ENCODE measurements at regions not wholly inside any gene's neighbourhood (a gene's known extent, or its start where the extent isn't known, plus 50 kb on each side); places are given as distances from the start of the nearest gene placed in this dataset.
"Not testable (repeated sequence)": the region's sequence is repeated elsewhere in the genome, so short reads cannot be mapped to it uniquely, and the experiment has no call there.

- not testable (repeated sequence) for DNase-seq
- peak; percentile 92 for ATAC-seq
Observed at GRCh38 chr1:206256935-206257334, 53.6 kb downstream of the SRGAP2 start.

DNA sequence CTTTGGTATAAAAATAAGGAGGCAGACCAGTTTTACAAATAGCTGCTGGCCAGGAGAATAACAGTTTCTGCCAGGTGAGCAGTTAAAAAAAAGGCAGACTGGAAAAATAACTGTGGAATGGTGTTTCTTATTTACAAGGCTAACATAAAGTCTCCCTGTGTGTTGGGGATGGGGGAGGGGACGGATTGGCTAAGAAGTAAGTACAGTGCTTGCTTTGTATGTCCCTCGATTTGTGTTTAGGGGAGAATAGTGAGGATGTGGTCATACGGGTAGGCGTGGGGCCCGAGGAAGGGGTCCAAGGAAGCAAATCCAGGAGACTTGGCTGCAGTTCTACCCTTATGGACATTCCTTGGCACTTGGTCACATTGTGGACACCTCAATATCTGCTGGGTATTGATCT lies 58.1 kb downstream of the SRGAP2 start:
- ATAC-seq, DNase-seq: not testable (repeated sequence)

- not testable (repeated sequence) for DNase-seq, ATAC-seq
Observed at GRCh38 chr1:206262424-206262823, 59.1 kb downstream of the SRGAP2 start.

DNA sequence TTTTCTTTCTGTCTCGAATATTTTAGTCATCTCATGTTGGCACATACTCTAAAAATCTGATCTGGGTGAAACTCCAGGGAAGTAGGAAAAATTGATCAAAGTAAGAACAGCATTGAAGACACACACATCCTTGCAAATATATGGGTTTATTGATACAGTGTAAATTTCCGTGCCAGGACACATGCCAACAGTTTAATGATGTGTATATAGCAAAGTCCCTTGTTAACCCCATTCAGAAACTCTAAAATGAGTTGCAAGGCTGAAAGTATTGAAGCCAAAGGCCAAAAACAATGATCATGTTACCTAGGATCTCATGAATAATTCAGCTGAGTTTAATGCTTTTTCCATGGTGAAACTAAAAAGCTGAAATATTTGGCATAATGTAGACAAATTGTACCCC lies 61.6 kb downstream of the SRGAP2 start:
- not testable (repeated sequence) for DNase-seq, ATAC-seq

- ATAC-seq, DNase-seq: not testable (repeated sequence)
Observed at GRCh38 chr1:206271153-206271552, 67.8 kb downstream of the SRGAP2 start.

DNA sequence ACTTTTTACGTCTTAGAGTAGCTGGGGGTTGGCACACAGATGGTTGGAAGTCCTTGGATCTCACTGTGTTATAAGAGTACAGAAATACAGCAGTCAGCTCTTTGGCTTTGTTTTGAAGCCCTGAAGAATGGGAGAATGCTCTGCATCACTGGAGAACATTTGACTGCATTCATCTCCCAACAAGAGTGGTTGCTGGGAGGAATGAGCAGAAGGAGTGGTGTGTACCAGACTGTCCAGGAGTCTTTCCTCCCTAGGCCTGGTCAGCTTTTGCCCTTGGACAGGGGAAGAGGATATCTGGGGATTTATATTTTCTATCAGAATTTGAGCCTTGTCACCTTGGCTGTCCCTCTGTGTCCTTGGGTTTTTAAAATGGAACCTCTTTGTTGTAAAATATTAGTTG lies 69.8 kb downstream of the SRGAP2 start:
- DNase-seq, ATAC-seq: not testable (repeated sequence)

DNA sequence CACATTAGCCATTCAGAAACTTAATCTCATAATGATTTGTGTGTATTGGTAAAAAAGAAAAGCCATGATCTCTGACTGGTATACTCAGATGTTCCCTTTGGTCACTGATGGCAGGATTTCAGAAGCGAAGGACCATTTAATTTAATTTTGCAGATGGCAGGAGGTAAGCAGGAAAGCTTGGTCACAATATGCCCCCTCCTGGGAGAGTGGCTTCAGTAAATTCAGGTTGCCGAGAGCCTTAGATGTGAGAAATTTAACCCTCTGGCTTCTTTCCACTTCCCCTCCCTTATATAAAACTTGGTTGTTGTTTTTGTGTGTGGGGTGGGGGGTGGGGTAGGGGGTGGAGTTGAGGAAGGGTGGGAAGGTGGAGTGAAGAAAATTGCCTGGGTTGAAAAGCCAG lies 72.8 kb downstream of the SRGAP2 start:
- ATAC-seq, DNase-seq: not testable (repeated sequence)

DNA sequence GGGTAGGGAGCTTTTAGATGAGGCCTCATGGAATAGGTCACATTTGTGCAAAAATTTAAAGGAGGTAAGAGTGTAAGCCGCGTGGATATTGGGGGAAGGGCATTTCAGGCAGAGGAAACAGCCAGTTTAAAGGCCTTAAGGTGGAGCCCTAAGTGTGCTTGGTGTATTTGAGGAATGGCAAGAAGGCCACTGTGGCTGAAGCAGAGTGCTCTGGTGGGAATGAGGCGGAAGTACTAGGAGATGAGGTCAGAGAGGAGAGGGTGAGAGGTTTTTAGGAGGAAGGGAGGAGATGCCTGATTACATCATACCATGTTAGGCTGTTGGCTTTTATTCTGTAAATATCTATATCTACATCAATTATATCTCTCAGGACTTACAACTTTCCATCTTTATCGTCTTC lies 75.3 kb downstream of the SRGAP2 start:
- DNase-seq, ATAC-seq: not testable (repeated sequence)

DNA sequence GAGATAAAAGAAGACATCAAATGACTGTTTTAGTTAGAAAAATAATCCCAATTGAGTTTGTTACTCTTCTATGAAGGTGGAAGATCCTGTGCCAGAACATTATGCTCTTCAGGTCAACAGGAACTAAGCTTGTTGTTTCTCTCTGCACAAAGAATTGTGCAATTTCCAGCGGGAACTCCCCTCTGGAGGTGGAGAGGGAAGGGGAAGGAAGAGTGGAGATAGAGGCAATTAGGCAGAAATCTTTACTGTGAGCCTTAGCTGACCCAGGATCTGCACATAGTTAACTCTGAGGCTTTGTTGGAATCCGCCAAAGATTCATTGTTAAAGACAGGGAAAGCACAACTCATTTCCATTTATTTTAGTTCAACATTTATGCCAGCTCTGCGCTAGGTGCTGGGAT lies 77.3 kb downstream of the SRGAP2 start:
- DNase-seq, ATAC-seq: not testable (repeated sequence)

GRCh38 chr1:206281912-206282654 lies 78.7 kb downstream of the SRGAP2 start:
- DNase-seq = not testable (repeated sequence)
- peak; percentile 96 for ATAC-seq

DNA sequence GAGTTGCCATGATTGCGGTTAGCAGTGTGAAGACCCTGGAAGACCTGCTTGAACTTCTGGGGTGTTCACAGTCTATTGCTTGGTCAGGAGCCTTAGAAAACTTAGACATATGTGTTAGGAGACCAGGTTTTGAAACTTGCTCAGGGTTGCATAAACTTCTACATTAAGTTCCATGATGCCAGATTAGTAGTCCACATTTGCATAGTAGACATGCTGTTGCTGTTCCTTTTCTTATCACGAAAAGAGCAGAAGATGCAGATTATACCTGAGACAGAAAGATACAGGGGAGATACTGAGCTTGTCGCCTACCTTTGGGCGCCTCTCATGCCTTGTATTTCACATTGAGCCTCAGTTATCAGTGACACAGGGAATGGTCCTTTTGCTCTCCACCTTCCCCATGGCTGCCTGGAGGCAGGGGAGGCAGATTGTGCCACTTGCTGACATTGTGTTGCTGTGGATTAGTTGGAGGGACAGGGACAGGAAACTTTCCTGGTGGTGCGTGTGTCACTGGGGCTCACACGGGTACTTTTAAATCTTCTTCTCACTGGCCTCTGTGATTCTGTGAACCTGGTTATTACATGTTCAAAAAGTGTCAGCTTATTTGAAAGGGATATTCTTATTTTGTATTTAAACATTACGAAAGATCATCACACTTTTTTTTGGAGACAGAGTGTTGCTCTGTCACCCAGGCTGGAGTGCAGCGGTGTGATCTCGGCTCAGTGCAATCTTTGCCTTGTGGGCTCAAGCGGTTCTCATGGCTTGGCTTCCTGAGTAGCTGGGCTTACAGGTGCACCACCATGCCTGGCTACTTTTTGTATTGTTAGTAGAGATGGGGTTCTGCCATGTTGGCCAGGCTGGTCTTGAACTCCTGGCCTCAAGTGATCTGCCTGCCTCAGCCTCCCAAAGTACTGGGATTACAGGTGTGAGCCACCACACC lies 82.0 kb downstream of the SRGAP2 start:
- not testable (repeated sequence) for ATAC-seq, DNase-seq

- DNase-seq, ATAC-seq: not testable (repeated sequence)
Observed at GRCh38 chr1:206287759-206288158, 84.4 kb downstream of the SRGAP2 start.

- not testable (repeated sequence) for DNase-seq
- peak; percentile 72 for ATAC-seq
Observed at GRCh38 chr1:206288453-206288852, 85.1 kb downstream of the SRGAP2 start.

DNA sequence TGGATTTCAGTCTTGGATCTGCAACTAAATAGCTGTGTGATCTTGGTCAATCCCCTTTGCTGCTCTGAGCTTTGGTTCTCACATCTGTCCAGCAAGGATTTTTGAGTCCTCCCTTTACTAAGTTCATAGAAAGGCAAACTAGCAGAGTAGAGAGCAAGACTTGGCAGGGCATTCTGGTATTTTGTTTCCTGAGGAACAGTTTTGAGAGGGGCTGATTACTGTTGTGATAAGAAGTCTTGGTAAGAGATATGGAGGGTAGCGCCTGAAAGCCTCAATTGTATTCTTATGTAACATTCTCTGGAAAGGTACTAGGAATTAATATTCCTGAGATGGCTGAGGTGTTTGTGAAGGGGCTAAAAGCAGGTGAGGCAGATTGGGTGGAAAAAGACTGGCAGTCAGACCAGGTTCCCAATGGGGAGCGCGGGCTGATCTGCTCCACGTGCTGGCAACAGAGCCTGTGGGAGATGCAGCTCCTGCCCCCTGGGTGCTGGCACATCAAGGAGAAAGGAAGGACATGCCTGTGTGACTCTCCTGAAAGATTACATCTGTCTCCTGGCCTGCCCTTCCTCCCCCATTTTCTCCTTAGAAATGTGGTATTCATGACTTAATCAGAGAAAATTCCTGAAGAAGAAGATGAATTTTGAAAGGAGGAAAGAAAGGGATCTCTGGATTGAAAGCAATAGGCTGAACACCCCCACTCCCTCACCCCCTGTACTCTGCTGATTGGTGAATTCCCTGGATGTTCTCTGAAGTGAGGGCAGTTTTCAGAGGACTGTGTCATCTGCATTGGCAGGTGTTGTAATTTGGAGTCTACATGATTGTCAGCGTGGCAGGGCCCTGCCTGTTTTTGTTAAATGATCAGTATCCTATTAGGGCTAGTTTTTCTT lies 94.0 kb downstream of the SRGAP2 start:
- not testable (repeated sequence) for ATAC-seq, DNase-seq

DNA sequence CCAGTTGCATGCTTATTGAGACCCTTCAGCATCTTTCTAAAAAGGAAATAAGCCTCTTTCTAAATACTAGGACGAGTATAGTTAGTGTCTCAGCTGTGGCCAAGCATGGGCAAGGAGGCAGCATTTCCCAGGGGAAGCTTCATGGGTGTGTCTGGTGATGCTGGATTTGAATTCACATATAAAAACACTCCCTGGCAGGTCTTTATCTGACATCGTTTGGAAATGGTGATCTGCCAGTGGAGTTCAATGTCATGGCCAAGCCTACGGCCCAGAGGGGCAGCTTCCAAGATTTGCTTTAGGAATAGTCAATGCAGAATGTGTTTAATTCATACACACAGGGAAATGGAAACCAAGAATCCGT lies 94.7 kb downstream of the SRGAP2 start:
- DNase-seq, ATAC-seq: not testable (repeated sequence)

- ATAC-seq = not testable (repeated sequence)
Observed at GRCh38 chr1:206299181-206299791, 95.9 kb downstream of the SRGAP2 start.

DNA sequence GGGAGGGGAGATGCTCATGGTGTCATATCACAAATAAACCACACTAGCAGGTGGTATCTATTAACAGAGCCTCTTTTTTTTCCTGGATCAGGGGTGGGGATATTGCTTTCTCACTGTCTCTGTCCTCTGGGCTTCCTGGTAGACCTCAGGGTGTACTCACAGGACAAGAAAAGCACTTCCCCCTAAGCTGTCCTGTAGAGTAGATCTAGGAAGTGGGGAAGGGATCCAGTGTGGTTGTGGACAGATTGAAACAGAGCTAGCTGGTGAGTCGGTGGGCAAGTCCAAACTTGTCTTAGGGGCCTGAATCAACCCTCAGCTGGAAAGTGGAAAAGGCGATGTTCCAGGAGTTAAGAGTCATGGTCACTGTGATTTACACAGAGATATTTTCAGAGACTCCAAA lies 96.6 kb downstream of the SRGAP2 start:
- not testable (repeated sequence) for ATAC-seq

More at GRCh38 chr1:206299181-206299791, 95.9 kb downstream of the SRGAP2 start:
- not testable (repeated sequence) for DNase-seq

DNA sequence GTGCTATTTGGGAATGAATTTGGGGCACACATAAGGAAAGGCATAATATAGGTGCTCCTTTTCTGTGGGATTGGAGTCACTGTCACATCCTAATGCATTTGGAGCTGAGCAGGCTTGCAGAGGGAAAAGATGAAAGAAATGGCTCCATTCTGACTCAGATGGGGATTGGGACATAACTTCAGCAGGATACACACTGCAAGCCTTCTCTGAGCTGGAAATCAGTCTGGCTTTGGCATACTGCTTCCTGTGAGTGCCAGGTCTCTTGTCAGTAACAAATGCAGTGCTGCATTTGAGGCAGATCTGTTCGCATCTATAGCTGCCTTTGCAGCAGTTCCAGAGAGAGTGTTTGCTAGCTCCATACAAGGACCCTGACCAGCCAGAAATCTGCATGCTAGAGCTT lies 98.7 kb downstream of the SRGAP2 start:
- DNase-seq, ATAC-seq: not testable (repeated sequence)

More for the DNA sequence above, 96.6 kb downstream of the SRGAP2 start:
- not testable (repeated sequence) for DNase-seq

- DNase-seq, ATAC-seq: not testable (repeated sequence)
Observed at GRCh38 chr1:206307442-206307841, 104.1 kb downstream of the SRGAP2 start.

DNA sequence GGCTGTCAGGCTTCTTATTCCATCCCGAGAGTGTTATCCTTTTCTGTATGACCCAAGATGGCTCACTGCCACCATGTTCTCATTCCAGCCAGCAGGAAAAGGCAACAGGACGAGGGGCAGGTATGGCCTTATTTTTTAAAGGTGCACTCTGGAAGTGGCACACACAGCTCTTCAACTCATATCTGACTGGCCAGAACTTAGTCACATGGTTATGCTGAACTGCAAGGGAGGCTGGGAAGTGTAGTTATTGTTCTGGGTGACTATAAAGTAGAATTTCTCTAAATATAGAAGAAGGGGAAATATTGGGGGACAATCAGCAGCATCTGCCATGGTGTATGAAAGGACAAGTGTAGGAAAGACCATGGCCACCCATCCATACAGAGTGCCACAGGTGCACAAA lies 107.6 kb downstream of the SRGAP2 start:
- ATAC-seq, DNase-seq: not testable (repeated sequence)

Measured in stimulated activated naive CD8-positive, alpha-beta T cell treated with anti-CD3 and anti-CD28 coated beads, Interleukin-15, Interleukin-2, amounts not matched to agents 100 U/mL and 50 U/mL, for 24 hours (primary cell).